GM23338 (cell line): ENCODE measurements at regions not wholly inside any gene's neighbourhood (a gene's known extent, or its start where the extent isn't known, plus 50 kb on each side); places are given as distances from the start of the nearest gene placed in this dataset.

Experiments
- ATAC-seq: fragments of 200-7000 bp; cut with Tn5 transposase; 3 replicates; pipeline ENCODE4 v1.9.1; 2020
- DNase-seq: peaks from one replicate; pipeline ENCODE4 v3.0.0-alpha.2; 2015; ENCODE audit warnings: low spot score
- H2AFZ ChIP-seq: fragments of 200-600 bp; sonication (generic); 2 replicates; pipeline ENCODE4 v1.8.0; 2016; ENCODE audit warnings: antibody characterized with exemption, mild to moderate bottlenecking, moderate library complexity
- H3F3A ChIP-seq: fragments of 200-600 bp; sonication (generic); replicated peaks from 2 replicates; pipeline ENCODE4 v1.8.0; 2017; ENCODE audit warnings: antibody characterized with exemption, mixed run types, low read depth
- H3K27ac ChIP-seq: fragments of 200-600 bp; sonication (generic); 2 replicates; pipeline ENCODE4 v1.6.1; 2016; ENCODE audit warnings: low read depth
- H3K27me3 ChIP-seq: fragments of 200-600 bp; sonication (generic); 2 replicates; pipeline ENCODE4 v1.8.0; 2016; ENCODE audit warnings: mild to moderate bottlenecking, mixed run types, moderate library complexity; ENCODE audit not compliant: insufficient read depth
- H3K36me3 ChIP-seq: fragments of 200-600 bp; sonication (generic); 2 replicates; pipeline ENCODE4 v1.8.0; 2016; ENCODE audit warnings: mild to moderate bottlenecking; ENCODE audit not compliant: insufficient read depth
- H3K4me1 ChIP-seq: fragments of 200-600 bp; sonication (generic); 2 replicates; pipeline ENCODE4 v1.8.0; 2016; ENCODE audit warnings: mild to moderate bottlenecking, moderate library complexity; ENCODE audit not compliant: insufficient read depth
- H3K4me2 ChIP-seq: fragments of 200-600 bp; sonication (generic); 2 replicates; pipeline ENCODE4 v1.7.1; 2017; ENCODE audit warnings: mixed run types
- H3K4me3 ChIP-seq: fragments of 200-600 bp; sonication (generic); 2 replicates; pipeline ENCODE4 v1.6.1; 2016; ENCODE audit warnings: mixed run types
- H3K79me2 ChIP-seq: fragments of 200-600 bp; sonication (generic); replicated peaks from 2 replicates; pipeline ENCODE4 v1.8.0; 2017; ENCODE audit warnings: mild to moderate bottlenecking; ENCODE audit not compliant: insufficient read depth
- H3K9me2 ChIP-seq: fragments of 200-600 bp; sonication (generic); 2 replicates; pipeline ENCODE4 v1.8.0; 2017; ENCODE audit not compliant: insufficient read depth
- H4K20me1 ChIP-seq: fragments of 200-600 bp; sonication (generic); replicated peaks from 2 replicates; pipeline ENCODE4 v1.8.0; 2017; ENCODE audit warnings: mild to moderate bottlenecking; ENCODE audit not compliant: insufficient read depth
- H3K27ac Mint-ChIP-seq: 2 replicates; pipeline ENCODE4 v1.8.0; 2020; ENCODE audit warnings: inconsistent platforms, mild to moderate bottlenecking, moderate library complexity, mixed read lengths
- H3K27me3 Mint-ChIP-seq: 3 replicates; pipeline ENCODE4 v1.8.0; 2022; ENCODE audit warnings: low read depth, mild to moderate bottlenecking, moderate library complexity, mixed read lengths, inconsistent platforms; ENCODE audit not compliant: insufficient read depth, poor library complexity
- H3K36me3 Mint-ChIP-seq: 3 replicates; pipeline ENCODE4 v1.8.0; 2021; ENCODE audit warnings: low read depth, mild to moderate bottlenecking, inconsistent platforms, moderate library complexity, mixed read lengths
- H3K4me1 Mint-ChIP-seq: 3 replicates; pipeline ENCODE4 v1.8.0; 2020; ENCODE audit warnings: mild to moderate bottlenecking, inconsistent platforms, mixed read lengths
- H3K4me3 Mint-ChIP-seq: 3 replicates; pipeline ENCODE4 v1.8.0; 2021; ENCODE audit warnings: moderate library complexity, mild to moderate bottlenecking, inconsistent platforms, mixed read lengths
- H3K9me3 Mint-ChIP-seq: 3 replicates; pipeline ENCODE4 v1.8.0; 2020; ENCODE audit warnings: moderate library complexity, mild to moderate bottlenecking, inconsistent platforms, mixed read lengths
- ETS1 ChIP-seq: IDR thresholded peaks from 2 replicates; pipeline ENCODE4 v1.6.1; 2016; ENCODE audit warnings: antibody characterized with exemption
- EZH2phosphoT487 ChIP-seq: fragments of 200-600 bp; sonication (generic); IDR thresholded peaks from one replicate; pipeline ENCODE4 v1.8.1; 2018; ENCODE audit warnings: antibody characterized with exemption; ENCODE audit not compliant: unreplicated experiment
- JUNB ChIP-seq: IDR thresholded peaks from one replicate; pipeline ENCODE4 v1.6.1; 2016; ENCODE audit warnings: antibody characterized with exemption; ENCODE audit not compliant: unreplicated experiment
- NANOG ChIP-seq: IDR thresholded peaks from 2 replicates; pipeline ENCODE4 v1.6.1; 2016; ENCODE audit warnings: antibody characterized with exemption, borderline replicate concordance
- POLR2AphosphoS5 ChIP-seq: IDR thresholded peaks from 2 replicates; pipeline ENCODE4 v1.6.1; 2016; ENCODE audit warnings: antibody characterized with exemption, low read depth
- STAT1 ChIP-seq: IDR thresholded peaks from one replicate; pipeline ENCODE4 v1.6.1; 2016; ENCODE audit warnings: antibody characterized with exemption; ENCODE audit not compliant: unreplicated experiment
- ZNF114 ChIP-seq: fragments of 250-450 bp; sonication (Bioruptor Pico); IDR thresholded peaks from 2 replicates; pipeline ENCODE4 v1.5.0; 2020; ENCODE audit warnings: mild to moderate bottlenecking, moderate library complexity
- ZNF331 ChIP-seq: fragments of 250-450 bp; sonication (Bioruptor Pico); IDR thresholded peaks from 2 replicates; pipeline ENCODE4 v1.5.0; 2020; ENCODE audit warnings: low read depth, mild to moderate bottlenecking, moderate library complexity
- TF ChIP-seq, protein P1 (sequence below): fragments of 250-450 bp; sonication (Bioruptor Pico); IDR thresholded peaks from 2 replicates; pipeline ENCODE4 v1.5.0; 2020; ENCODE audit warnings: mild to moderate bottlenecking, moderate library complexity
- TF ChIP-seq, protein P2 (sequence below), 2 experiments: fragments of 200-600 bp in 1 of 2; sonication (generic) in 1 of 2; conservative IDR thresholded peaks; 2 replicates each; pipeline versions ENCODE4 v1.5.1 to v1.6.1; 2016 to 2017; ENCODE audit warnings: antibody characterized with exemption in 2 of 2, low read depth in 2 of 2, mild to moderate bottlenecking in 2 of 2, moderate library complexity in 1 of 2
- TF ChIP-seq, protein P3 (sequence below): IDR thresholded peaks from one replicate; pipeline ENCODE4 v1.6.1; 2018; ENCODE audit warnings: antibody characterized with exemption; ENCODE audit not compliant: unreplicated experiment

GRCh38 chr19:29002336-29002735 is 210.6 kb downstream of the UQCRFS1 start:
- H4K20me1 ChIP-seq: no peaks in the 10 kb centered on the region
- Mint-ChIP-seq H3K4me3 (no peak overlapping the region), H3K27ac (no peak overlapping the region), H3K9me3 (peaks cover 14% of the 10 kb centered on the region), H3K36me3 (peaks cover 10% of the 10 kb centered on the region), H3K4me1 (peaks cover 18% of the 10 kb centered on the region), H3K27me3 (peaks cover 16% of the 10 kb centered on the region)
- H3F3A ChIP-seq: no peaks in the 10 kb centered on the region
- H3K27me3 ChIP-seq: no peaks in the 10 kb centered on the region
- peak overlapping the region; percentile 25 for H2AFZ ChIP-seq
- H3K4me2 ChIP-seq: no peak overlapping the region
- H3K4me3 ChIP-seq: no peak overlapping the region
- ATAC-seq: no peak
- no peaks in the 10 kb centered on the region for H3K4me1 ChIP-seq
- no peaks in the 10 kb centered on the region for H3K9me2 ChIP-seq
- TF ChIP-seq, protein P1, sequence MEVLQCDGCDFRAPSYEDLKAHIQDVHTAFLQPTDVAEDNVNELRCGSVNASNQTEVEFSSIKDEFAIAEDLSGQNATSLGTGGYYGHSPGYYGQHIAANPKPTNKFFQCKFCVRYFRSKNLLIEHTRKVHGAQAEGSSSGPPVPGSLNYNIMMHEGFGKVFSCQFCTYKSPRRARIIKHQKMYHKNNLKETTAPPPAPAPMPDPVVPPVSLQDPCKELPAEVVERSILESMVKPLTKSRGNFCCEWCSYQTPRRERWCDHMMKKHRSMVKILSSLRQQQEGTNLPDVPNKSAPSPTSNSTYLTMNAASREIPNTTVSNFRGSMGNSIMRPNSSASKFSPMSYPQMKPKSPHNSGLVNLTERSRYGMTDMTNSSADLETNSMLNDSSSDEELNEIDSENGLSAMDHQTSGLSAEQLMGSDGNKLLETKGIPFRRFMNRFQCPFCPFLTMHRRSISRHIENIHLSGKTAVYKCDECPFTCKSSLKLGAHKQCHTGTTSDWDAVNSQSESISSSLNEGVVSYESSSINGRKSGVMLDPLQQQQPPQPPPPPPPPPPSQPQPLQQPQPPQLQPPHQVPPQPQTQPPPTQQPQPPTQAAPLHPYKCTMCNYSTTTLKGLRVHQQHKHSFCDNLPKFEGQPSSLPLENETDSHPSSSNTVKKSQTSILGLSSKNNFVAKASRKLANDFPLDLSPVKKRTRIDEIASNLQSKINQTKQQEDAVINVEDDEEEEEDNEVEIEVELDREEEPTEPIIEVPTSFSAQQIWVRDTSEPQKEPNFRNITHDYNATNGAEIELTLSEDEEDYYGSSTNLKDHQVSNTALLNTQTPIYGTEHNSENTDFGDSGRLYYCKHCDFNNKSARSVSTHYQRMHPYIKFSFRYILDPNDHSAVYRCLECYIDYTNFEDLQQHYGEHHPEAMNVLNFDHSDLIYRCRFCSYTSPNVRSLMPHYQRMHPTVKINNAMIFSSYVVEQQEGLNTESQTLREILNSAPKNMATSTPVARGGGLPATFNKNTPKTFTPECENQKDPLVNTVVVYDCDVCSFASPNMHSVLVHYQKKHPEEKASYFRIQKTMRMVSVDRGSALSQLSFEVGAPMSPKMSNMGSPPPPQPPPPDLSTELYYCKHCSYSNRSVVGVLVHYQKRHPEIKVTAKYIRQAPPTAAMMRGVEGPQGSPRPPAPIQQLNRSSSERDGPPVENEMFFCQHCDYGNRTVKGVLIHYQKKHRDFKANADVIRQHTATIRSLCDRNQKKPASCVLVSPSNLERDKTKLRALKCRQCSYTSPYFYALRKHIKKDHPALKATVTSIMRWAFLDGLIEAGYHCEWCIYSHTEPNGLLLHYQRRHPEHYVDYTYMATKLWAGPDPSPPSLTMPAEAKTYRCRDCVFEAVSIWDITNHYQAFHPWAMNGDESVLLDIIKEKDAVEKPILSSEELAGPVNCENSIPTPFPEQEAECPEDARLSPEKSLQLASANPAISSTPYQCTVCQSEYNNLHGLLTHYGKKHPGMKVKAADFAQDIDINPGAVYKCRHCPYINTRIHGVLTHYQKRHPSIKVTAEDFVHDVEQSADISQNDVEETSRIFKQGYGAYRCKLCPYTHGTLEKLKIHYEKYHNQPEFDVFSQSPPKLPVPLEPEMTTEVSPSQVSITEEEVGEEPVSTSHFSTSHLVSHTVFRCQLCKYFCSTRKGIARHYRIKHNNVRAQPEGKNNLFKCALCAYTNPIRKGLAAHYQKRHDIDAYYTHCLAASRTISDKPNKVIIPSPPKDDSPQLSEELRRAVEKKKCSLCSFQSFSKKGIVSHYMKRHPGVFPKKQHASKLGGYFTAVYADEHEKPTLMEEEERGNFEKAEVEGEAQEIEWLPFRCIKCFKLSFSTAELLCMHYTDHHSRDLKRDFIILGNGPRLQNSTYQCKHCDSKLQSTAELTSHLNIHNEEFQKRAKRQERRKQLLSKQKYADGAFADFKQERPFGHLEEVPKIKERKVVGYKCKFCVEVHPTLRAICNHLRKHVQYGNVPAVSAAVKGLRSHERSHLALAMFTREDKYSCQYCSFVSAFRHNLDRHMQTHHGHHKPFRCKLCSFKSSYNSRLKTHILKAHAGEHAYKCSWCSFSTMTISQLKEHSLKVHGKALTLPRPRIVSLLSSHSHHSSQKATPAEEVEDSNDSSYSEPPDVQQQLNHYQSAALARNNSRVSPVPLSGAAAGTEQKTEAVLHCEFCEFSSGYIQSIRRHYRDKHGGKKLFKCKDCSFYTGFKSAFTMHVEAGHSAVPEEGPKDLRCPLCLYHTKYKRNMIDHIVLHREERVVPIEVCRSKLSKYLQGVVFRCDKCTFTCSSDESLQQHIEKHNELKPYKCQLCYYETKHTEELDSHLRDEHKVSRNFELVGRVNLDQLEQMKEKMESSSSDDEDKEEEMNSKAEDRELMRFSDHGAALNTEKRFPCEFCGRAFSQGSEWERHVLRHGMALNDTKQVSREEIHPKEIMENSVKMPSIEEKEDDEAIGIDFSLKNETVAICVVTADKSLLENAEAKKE: no peak
- TF ChIP-seq JUNB (no peak), EZH2phosphoT487 (no peak), ETS1 (no peak), ZNF331 (CRISPR knock-in tag) (no peak), POLR2AphosphoS5 (no peak), ZNF114 (CRISPR knock-in tag) (no peak), STAT1 (no peak), NANOG (no peak)
- TF ChIP-seq, protein P2, sequence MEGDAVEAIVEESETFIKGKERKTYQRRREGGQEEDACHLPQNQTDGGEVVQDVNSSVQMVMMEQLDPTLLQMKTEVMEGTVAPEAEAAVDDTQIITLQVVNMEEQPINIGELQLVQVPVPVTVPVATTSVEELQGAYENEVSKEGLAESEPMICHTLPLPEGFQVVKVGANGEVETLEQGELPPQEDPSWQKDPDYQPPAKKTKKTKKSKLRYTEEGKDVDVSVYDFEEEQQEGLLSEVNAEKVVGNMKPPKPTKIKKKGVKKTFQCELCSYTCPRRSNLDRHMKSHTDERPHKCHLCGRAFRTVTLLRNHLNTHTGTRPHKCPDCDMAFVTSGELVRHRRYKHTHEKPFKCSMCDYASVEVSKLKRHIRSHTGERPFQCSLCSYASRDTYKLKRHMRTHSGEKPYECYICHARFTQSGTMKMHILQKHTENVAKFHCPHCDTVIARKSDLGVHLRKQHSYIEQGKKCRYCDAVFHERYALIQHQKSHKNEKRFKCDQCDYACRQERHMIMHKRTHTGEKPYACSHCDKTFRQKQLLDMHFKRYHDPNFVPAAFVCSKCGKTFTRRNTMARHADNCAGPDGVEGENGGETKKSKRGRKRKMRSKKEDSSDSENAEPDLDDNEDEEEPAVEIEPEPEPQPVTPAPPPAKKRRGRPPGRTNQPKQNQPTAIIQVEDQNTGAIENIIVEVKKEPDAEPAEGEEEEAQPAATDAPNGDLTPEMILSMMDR (conservative IDR thresholded peaks at IDR 0.05; ENCODE audit: low read depth in 2 of 2): no peak
- TF ChIP-seq, protein P3, sequence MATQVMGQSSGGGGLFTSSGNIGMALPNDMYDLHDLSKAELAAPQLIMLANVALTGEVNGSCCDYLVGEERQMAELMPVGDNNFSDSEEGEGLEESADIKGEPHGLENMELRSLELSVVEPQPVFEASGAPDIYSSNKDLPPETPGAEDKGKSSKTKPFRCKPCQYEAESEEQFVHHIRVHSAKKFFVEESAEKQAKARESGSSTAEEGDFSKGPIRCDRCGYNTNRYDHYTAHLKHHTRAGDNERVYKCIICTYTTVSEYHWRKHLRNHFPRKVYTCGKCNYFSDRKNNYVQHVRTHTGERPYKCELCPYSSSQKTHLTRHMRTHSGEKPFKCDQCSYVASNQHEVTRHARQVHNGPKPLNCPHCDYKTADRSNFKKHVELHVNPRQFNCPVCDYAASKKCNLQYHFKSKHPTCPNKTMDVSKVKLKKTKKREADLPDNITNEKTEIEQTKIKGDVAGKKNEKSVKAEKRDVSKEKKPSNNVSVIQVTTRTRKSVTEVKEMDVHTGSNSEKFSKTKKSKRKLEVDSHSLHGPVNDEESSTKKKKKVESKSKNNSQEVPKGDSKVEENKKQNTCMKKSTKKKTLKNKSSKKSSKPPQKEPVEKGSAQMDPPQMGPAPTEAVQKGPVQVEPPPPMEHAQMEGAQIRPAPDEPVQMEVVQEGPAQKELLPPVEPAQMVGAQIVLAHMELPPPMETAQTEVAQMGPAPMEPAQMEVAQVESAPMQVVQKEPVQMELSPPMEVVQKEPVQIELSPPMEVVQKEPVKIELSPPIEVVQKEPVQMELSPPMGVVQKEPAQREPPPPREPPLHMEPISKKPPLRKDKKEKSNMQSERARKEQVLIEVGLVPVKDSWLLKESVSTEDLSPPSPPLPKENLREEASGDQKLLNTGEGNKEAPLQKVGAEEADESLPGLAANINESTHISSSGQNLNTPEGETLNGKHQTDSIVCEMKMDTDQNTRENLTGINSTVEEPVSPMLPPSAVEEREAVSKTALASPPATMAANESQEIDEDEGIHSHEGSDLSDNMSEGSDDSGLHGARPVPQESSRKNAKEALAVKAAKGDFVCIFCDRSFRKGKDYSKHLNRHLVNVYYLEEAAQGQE: no peak
- no peaks in the 10 kb centered on the region for H3K79me2 ChIP-seq
- no peak for DNase-seq
- no peaks in the 10 kb centered on the region for H3K36me3 ChIP-seq
- no peak overlapping the region for H3K27ac ChIP-seq
